Mesendoderm (in vitro differentiated cells): ENCODE measurements at regions not wholly inside any gene's neighbourhood (a gene's known extent, or its start where the extent isn't known, plus 50 kb on each side); places are given as distances from the start of the nearest gene placed in this dataset.

Source experiments
- DNase-seq: peaks from one replicate; pipeline ENCODE4 v3.0.0; 2013
- H2AK5ac ChIP-seq: 2 replicates; pipeline ENCODE4 v1.6.1; 2013; ENCODE audit warnings: low read length, inconsistent platforms
- H2BK120ac ChIP-seq: 2 replicates; pipeline ENCODE4 v1.6.1; 2013; ENCODE audit warnings: low read depth, mild to moderate bottlenecking, low read length, moderate library complexity, mixed read lengths
- H2BK15ac ChIP-seq: replicated peaks from 2 replicates; pipeline ENCODE4 v1.6.1; 2013; ENCODE audit warnings: low read depth, mild to moderate bottlenecking, moderate library complexity
- H2BK5ac ChIP-seq: 2 replicates; pipeline ENCODE4 v1.6.1; 2013; ENCODE audit warnings: low read length, inconsistent platforms
- H3K18ac ChIP-seq: 2 replicates; pipeline ENCODE4 v1.6.1; 2013; ENCODE audit warnings: mild to moderate bottlenecking, low read length, mixed read lengths
- H3K23ac ChIP-seq: one replicate; pipeline ENCODE4 v1.6.1; 2013; ENCODE audit warnings: low read length
- H3K27ac ChIP-seq: 2 replicates; pipeline ENCODE4 v1.5.1; 2013; ENCODE audit warnings: low read depth, mild to moderate bottlenecking, inconsistent platforms, low read length, moderate library complexity
- H3K27me3 ChIP-seq: 2 replicates; pipeline ENCODE4 v1.6.1; 2013; ENCODE audit warnings: low read length, control low read depth, mild to moderate bottlenecking, inconsistent platforms; ENCODE audit not compliant: insufficient read depth, poor library complexity
- H3K36me3 ChIP-seq: 2 replicates; pipeline ENCODE4 v1.6.1; 2013; ENCODE audit warnings: low read length, inconsistent platforms; ENCODE audit not compliant: control insufficient read depth, insufficient read depth
- H3K4ac ChIP-seq: one replicate; pipeline ENCODE4 v1.6.1; 2013; ENCODE audit warnings: low read depth, mild to moderate bottlenecking, low read length, moderate library complexity
- H3K4me1 ChIP-seq: 2 replicates; pipeline ENCODE4 v1.6.1; 2013; ENCODE audit warnings: low read depth, low read length, inconsistent platforms; ENCODE audit not compliant: control insufficient read depth
- H3K4me2 ChIP-seq: 2 replicates; pipeline ENCODE4 v1.6.1; 2013; ENCODE audit warnings: low read length
- H3K4me3 ChIP-seq: 2 replicates; pipeline ENCODE4 v1.5.1; 2013; ENCODE audit warnings: mild to moderate bottlenecking, low read length
- H3K56ac ChIP-seq: one replicate; pipeline ENCODE4 v1.6.1; 2013; ENCODE audit warnings: low read length
- H3K79me1 ChIP-seq: 2 replicates; pipeline ENCODE4 v1.6.1; 2013; ENCODE audit warnings: low read length, inconsistent platforms
- H3K79me2 ChIP-seq: 2 replicates; pipeline ENCODE4 v1.6.1; 2013; ENCODE audit warnings: mild to moderate bottlenecking, low read length; ENCODE audit not compliant: control insufficient read depth, insufficient read depth
- H3K9ac ChIP-seq: 2 replicates; pipeline ENCODE4 v1.6.1; 2013; ENCODE audit warnings: low read length, inconsistent platforms
- H4K5ac ChIP-seq: one replicate; pipeline ENCODE4 v1.6.1; 2013; ENCODE audit warnings: low read length
- H4K8ac ChIP-seq: one replicate; pipeline ENCODE4 v1.6.1; 2013; ENCODE audit warnings: low read depth, mild to moderate bottlenecking, control low read depth, low read length, moderate library complexity
- WGBS: extraction: QIAGEN DNeasy Blood & Tissue Kit; methylation state at CpG from one replicate; pipeline ENCODE4 v1.1.7; 2013; ENCODE audit warnings: low lambda C conversion rate, missing lambda C conversion rate; ENCODE audit not compliant: insufficient coverage; ENCODE audit errors: extremely low coverage; 5-methylcytosine and 5-hydroxymethylcytosine counted together

GRCh38 chr5:52466113-52466512 lies 321.6 kb upstream of the ITGA1 start:
- H3K4ac ChIP-seq = no peak overlapping the region
- H4K5ac ChIP-seq = no peak overlapping the region
- no peak overlapping the region for H3K18ac ChIP-seq
- H2BK5ac ChIP-seq = no peak overlapping the region
- H4K8ac ChIP-seq = no peak overlapping the region
- H3K27me3 ChIP-seq = no peaks in the 10 kb centered on the region
- no peak overlapping the region for H2BK15ac ChIP-seq
- H3K79me1 ChIP-seq = no peaks in the 10 kb centered on the region
- no peak overlapping the region for H3K56ac ChIP-seq
- H3K4me3 ChIP-seq = no peak overlapping the region
- H2AK5ac ChIP-seq = no peak overlapping the region
- H3K4me2 ChIP-seq = no peak overlapping the region
- H3K23ac ChIP-seq = no peak overlapping the region
- H3K4me1 ChIP-seq = no peaks in the 10 kb centered on the region
- H2BK120ac ChIP-seq = no peak overlapping the region
- H3K36me3 ChIP-seq = no peaks in the 10 kb centered on the region
- H3K27ac ChIP-seq = no peak overlapping the region
- no peaks in the 10 kb centered on the region for H3K79me2 ChIP-seq
- DNase-seq = no peak
- WGBS = no CpG with 5 or more reads among the region's 4 CpGs
- no peak overlapping the region for H3K9ac ChIP-seq

GRCh38 chr5:52466749-52467520 lies 320.8 kb upstream of the ITGA1 start:
- H3K27me3 ChIP-seq = no peaks in the 10 kb centered on the region
- WGBS = no CpG with 5 or more reads among the region's 7 CpGs
- no peak overlapping the region for H3K23ac ChIP-seq
- no peak overlapping the region for H4K8ac ChIP-seq
- H3K27ac ChIP-seq = no peak overlapping the region
- no peak overlapping the region for H3K56ac ChIP-seq
- no peak overlapping the region for H3K18ac ChIP-seq
- no peak overlapping the region for H3K4me2 ChIP-seq
- no peak overlapping the region for H3K4me3 ChIP-seq
- no peak overlapping the region for H2BK5ac ChIP-seq
- no peak overlapping the region for H4K5ac ChIP-seq
- no peak overlapping the region for H2AK5ac ChIP-seq
- no peak overlapping the region for H3K4ac ChIP-seq
- no peak overlapping the region for H2BK120ac ChIP-seq
- DNase-seq = no peak
- H3K4me1 ChIP-seq = no peaks in the 10 kb centered on the region
- no peak overlapping the region for H2BK15ac ChIP-seq
- no peak overlapping the region for H3K9ac ChIP-seq
- no peaks in the 10 kb centered on the region for H3K36me3 ChIP-seq
- H3K79me2 ChIP-seq = no peaks in the 10 kb centered on the region
- no peaks in the 10 kb centered on the region for H3K79me1 ChIP-seq

GRCh38 chr5:52468976-52469375 lies 318.7 kb upstream of the ITGA1 start:
- H2BK5ac ChIP-seq = no peak overlapping the region
- no CpG with 5 or more reads among the region's 1 CpG for WGBS
- H3K18ac ChIP-seq = no peak overlapping the region
- H2BK120ac ChIP-seq = no peak overlapping the region
- H3K27ac ChIP-seq = no peak overlapping the region
- no peak for DNase-seq
- no peak overlapping the region for H3K9ac ChIP-seq
- no peaks in the 10 kb centered on the region for H3K27me3 ChIP-seq
- no peaks in the 10 kb centered on the region for H3K79me1 ChIP-seq
- H3K36me3 ChIP-seq = no peaks in the 10 kb centered on the region
- no peak overlapping the region for H3K4me3 ChIP-seq
- no peak overlapping the region for H3K4ac ChIP-seq
- no peak overlapping the region for H3K4me2 ChIP-seq
- H4K8ac ChIP-seq = no peak overlapping the region
- no peak overlapping the region for H2BK15ac ChIP-seq
- H3K4me1 ChIP-seq = no peaks in the 10 kb centered on the region
- H3K23ac ChIP-seq = no peak overlapping the region
- H2AK5ac ChIP-seq = no peak overlapping the region
- H4K5ac ChIP-seq = no peak overlapping the region
- H3K79me2 ChIP-seq = no peaks in the 10 kb centered on the region
- no peak overlapping the region for H3K56ac ChIP-seq

- Histone ChIP-seq H4K8ac (no peak overlapping the region), H3K56ac (no peak overlapping the region), H3K4ac (no peak overlapping the region), H3K18ac (no peak overlapping the region), H2BK5ac (no peak overlapping the region), H3K4me1 (no peaks in the 10 kb centered on the region), H3K27me3 (no peaks in the 10 kb centered on the region), H3K9ac (no peak overlapping the region), H3K4me2 (no peak overlapping the region), H3K27ac (no peak overlapping the region), H3K79me1 (no peaks in the 10 kb centered on the region), H3K79me2 (no peaks in the 10 kb centered on the region), H3K23ac (no peak overlapping the region), H2BK15ac (no peak overlapping the region), H2AK5ac (no peak overlapping the region), H4K5ac (no peak overlapping the region), H3K36me3 (no peaks in the 10 kb centered on the region), H2BK120ac (no peak overlapping the region), H3K4me3 (no peak overlapping the region)
- no CpG with 5 or more reads among the region's 5 CpGs for WGBS
- no peak for DNase-seq
These were observed 318.3 kb upstream of the ITGA1 start for GRCh38 chr5:52469420-52469819.

- no peak overlapping the region for H3K27ac ChIP-seq
- H4K5ac ChIP-seq = no peak overlapping the region
- no peaks in the 10 kb centered on the region for H3K36me3 ChIP-seq
- H3K18ac ChIP-seq = no peak overlapping the region
- H2BK5ac ChIP-seq = no peak overlapping the region
- H3K9ac ChIP-seq = no peak overlapping the region
- WGBS = no CpG with 5 or more reads among the region's 1 CpG
- no peak overlapping the region for H3K4me3 ChIP-seq
- H2AK5ac ChIP-seq = no peak overlapping the region
- H3K27me3 ChIP-seq = no peaks in the 10 kb centered on the region
- H3K79me1 ChIP-seq = no peaks in the 10 kb centered on the region
- no peaks in the 10 kb centered on the region for H3K79me2 ChIP-seq
- no peak overlapping the region for H2BK120ac ChIP-seq
- H4K8ac ChIP-seq = no peak overlapping the region
- no peak overlapping the region for H3K23ac ChIP-seq
- no peak overlapping the region for H2BK15ac ChIP-seq
- peak; percentile 24 for DNase-seq
- H3K4me1 ChIP-seq = no peaks in the 10 kb centered on the region
- no peak overlapping the region for H3K56ac ChIP-seq
- no peak overlapping the region for H3K4ac ChIP-seq
- H3K4me2 ChIP-seq = no peak overlapping the region
These were observed 317.9 kb upstream of the ITGA1 start for GRCh38 chr5:52469835-52470234.

- Histone ChIP-seq H3K27ac (no peak overlapping the region), H3K23ac (no peak overlapping the region), H3K18ac (no peak overlapping the region), H3K4me2 (no peak overlapping the region), H3K36me3 (no peaks in the 10 kb centered on the region), H2BK120ac (no peak overlapping the region), H4K5ac (no peak overlapping the region), H3K4ac (no peak overlapping the region), H3K27me3 (no peaks in the 10 kb centered on the region), H3K4me1 (no peaks in the 10 kb centered on the region), H3K79me1 (no peaks in the 10 kb centered on the region), H2AK5ac (no peak overlapping the region), H3K4me3 (no peak overlapping the region), H2BK15ac (no peak overlapping the region), H3K56ac (no peak overlapping the region), H3K79me2 (no peaks in the 10 kb centered on the region), H4K8ac (no peak overlapping the region), H3K9ac (no peak overlapping the region), H2BK5ac (no peak overlapping the region)
- no peak for DNase-seq
- no CpG with 5 or more reads among the region's 1 CpG for WGBS
These were observed 311.4 kb upstream of the ITGA1 start for GRCh38 chr5:52476346-52476745.
